GM23338 (cell line): ENCODE measurements at regions not wholly inside any gene's neighbourhood (a gene's known extent, or its start where the extent isn't known, plus 50 kb on each side); places are given as distances from the start of the nearest gene placed in this dataset.

ENCODE experiments used
- CREB1 ChIP-seq: fragments of 250-450 bp; sonication (Bioruptor Pico); IDR thresholded peaks from 2 replicates; pipeline ENCODE4 v1.5.0; 2020; ENCODE audit warnings: low read depth, mild to moderate bottlenecking, moderate library complexity
- EZH2 ChIP-seq: fragments of 200-600 bp; sonication (generic); IDR thresholded peaks from one replicate; pipeline ENCODE4 v1.8.0; 2017; ENCODE audit warnings: antibody characterized with exemption, mild to moderate bottlenecking, low read depth; ENCODE audit not compliant: unreplicated experiment
- EZH2phosphoT487 ChIP-seq: fragments of 200-600 bp; sonication (generic); IDR thresholded peaks from one replicate; pipeline ENCODE4 v1.8.1; 2018; ENCODE audit warnings: antibody characterized with exemption; ENCODE audit not compliant: unreplicated experiment
- JUNB ChIP-seq: IDR thresholded peaks from one replicate; pipeline ENCODE4 v1.6.1; 2016; ENCODE audit warnings: antibody characterized with exemption; ENCODE audit not compliant: unreplicated experiment
- NANOG ChIP-seq: IDR thresholded peaks from 2 replicates; pipeline ENCODE4 v1.6.1; 2016; ENCODE audit warnings: antibody characterized with exemption, borderline replicate concordance
- POLR2AphosphoS5 ChIP-seq: IDR thresholded peaks from 2 replicates; pipeline ENCODE4 v1.6.1; 2016; ENCODE audit warnings: antibody characterized with exemption, low read depth
- STAT1 ChIP-seq: IDR thresholded peaks from one replicate; pipeline ENCODE4 v1.6.1; 2016; ENCODE audit warnings: antibody characterized with exemption; ENCODE audit not compliant: unreplicated experiment
- ZNF114 ChIP-seq: fragments of 250-450 bp; sonication (Bioruptor Pico); IDR thresholded peaks from 2 replicates; pipeline ENCODE4 v1.5.0; 2020; ENCODE audit warnings: mild to moderate bottlenecking, moderate library complexity
- TF ChIP-seq, protein P1 (sequence below), 2 experiments: fragments of 200-600 bp in 1 of 2; sonication (generic) in 1 of 2; conservative IDR thresholded peaks; 2 replicates each; pipeline versions ENCODE4 v1.5.1 to v1.6.1; 2016 to 2017; ENCODE audit warnings: antibody characterized with exemption in 2 of 2, low read depth in 2 of 2, mild to moderate bottlenecking in 2 of 2, moderate library complexity in 1 of 2
- TF ChIP-seq, protein P2 (sequence below): IDR thresholded peaks from one replicate; pipeline ENCODE4 v1.6.1; 2018; ENCODE audit warnings: antibody characterized with exemption; ENCODE audit not compliant: unreplicated experiment
- TF ChIP-seq, protein P3 (sequence below): fragments of 250-450 bp; sonication (Bioruptor Pico); IDR thresholded peaks from 2 replicates; pipeline ENCODE4 v1.5.0; 2020; ENCODE audit warnings: mild to moderate bottlenecking, moderate library complexity
- TF ChIP-seq, protein P4 (sequence below): IDR thresholded peaks from 2 replicates; pipeline ENCODE4 v1.6.1; 2016; ENCODE audit warnings: antibody characterized with exemption

DNA sequence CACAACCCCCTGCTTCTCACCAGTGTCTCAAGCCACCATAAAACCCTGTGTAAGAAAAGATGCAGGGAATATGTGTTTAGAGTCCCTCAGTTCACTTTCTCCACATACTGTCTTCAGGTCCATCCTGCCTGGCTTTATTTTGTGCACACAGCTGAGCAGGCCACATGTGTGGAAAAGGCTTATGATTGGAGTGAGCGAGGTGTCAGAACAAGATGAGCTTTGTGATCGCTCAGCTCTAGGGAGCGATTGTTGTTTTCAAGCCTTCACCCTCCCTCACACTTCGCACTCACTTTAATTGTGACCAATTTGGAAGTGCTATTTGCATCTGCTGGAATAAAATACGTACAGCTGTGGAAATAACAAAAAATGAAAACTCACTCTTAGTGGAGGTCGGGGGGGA, 931.1 kb upstream of the TENM4 start:
- TF ChIP-seq POLR2AphosphoS5 (no peak), EZH2 (no peak), EZH2phosphoT487 (no peak), STAT1 (no peak), JUNB (no peak), ZNF114 (CRISPR knock-in tag) (no peak), CREB1 (CRISPR knock-in tag) (no peak), NANOG (no peak)
- TF ChIP-seq, protein P1, sequence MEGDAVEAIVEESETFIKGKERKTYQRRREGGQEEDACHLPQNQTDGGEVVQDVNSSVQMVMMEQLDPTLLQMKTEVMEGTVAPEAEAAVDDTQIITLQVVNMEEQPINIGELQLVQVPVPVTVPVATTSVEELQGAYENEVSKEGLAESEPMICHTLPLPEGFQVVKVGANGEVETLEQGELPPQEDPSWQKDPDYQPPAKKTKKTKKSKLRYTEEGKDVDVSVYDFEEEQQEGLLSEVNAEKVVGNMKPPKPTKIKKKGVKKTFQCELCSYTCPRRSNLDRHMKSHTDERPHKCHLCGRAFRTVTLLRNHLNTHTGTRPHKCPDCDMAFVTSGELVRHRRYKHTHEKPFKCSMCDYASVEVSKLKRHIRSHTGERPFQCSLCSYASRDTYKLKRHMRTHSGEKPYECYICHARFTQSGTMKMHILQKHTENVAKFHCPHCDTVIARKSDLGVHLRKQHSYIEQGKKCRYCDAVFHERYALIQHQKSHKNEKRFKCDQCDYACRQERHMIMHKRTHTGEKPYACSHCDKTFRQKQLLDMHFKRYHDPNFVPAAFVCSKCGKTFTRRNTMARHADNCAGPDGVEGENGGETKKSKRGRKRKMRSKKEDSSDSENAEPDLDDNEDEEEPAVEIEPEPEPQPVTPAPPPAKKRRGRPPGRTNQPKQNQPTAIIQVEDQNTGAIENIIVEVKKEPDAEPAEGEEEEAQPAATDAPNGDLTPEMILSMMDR (conservative IDR thresholded peaks at IDR 0.05; ENCODE audit: low read depth in 2 of 2) = no peak
- TF ChIP-seq, protein P2, sequence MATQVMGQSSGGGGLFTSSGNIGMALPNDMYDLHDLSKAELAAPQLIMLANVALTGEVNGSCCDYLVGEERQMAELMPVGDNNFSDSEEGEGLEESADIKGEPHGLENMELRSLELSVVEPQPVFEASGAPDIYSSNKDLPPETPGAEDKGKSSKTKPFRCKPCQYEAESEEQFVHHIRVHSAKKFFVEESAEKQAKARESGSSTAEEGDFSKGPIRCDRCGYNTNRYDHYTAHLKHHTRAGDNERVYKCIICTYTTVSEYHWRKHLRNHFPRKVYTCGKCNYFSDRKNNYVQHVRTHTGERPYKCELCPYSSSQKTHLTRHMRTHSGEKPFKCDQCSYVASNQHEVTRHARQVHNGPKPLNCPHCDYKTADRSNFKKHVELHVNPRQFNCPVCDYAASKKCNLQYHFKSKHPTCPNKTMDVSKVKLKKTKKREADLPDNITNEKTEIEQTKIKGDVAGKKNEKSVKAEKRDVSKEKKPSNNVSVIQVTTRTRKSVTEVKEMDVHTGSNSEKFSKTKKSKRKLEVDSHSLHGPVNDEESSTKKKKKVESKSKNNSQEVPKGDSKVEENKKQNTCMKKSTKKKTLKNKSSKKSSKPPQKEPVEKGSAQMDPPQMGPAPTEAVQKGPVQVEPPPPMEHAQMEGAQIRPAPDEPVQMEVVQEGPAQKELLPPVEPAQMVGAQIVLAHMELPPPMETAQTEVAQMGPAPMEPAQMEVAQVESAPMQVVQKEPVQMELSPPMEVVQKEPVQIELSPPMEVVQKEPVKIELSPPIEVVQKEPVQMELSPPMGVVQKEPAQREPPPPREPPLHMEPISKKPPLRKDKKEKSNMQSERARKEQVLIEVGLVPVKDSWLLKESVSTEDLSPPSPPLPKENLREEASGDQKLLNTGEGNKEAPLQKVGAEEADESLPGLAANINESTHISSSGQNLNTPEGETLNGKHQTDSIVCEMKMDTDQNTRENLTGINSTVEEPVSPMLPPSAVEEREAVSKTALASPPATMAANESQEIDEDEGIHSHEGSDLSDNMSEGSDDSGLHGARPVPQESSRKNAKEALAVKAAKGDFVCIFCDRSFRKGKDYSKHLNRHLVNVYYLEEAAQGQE = no peak
- TF ChIP-seq, protein P3, sequence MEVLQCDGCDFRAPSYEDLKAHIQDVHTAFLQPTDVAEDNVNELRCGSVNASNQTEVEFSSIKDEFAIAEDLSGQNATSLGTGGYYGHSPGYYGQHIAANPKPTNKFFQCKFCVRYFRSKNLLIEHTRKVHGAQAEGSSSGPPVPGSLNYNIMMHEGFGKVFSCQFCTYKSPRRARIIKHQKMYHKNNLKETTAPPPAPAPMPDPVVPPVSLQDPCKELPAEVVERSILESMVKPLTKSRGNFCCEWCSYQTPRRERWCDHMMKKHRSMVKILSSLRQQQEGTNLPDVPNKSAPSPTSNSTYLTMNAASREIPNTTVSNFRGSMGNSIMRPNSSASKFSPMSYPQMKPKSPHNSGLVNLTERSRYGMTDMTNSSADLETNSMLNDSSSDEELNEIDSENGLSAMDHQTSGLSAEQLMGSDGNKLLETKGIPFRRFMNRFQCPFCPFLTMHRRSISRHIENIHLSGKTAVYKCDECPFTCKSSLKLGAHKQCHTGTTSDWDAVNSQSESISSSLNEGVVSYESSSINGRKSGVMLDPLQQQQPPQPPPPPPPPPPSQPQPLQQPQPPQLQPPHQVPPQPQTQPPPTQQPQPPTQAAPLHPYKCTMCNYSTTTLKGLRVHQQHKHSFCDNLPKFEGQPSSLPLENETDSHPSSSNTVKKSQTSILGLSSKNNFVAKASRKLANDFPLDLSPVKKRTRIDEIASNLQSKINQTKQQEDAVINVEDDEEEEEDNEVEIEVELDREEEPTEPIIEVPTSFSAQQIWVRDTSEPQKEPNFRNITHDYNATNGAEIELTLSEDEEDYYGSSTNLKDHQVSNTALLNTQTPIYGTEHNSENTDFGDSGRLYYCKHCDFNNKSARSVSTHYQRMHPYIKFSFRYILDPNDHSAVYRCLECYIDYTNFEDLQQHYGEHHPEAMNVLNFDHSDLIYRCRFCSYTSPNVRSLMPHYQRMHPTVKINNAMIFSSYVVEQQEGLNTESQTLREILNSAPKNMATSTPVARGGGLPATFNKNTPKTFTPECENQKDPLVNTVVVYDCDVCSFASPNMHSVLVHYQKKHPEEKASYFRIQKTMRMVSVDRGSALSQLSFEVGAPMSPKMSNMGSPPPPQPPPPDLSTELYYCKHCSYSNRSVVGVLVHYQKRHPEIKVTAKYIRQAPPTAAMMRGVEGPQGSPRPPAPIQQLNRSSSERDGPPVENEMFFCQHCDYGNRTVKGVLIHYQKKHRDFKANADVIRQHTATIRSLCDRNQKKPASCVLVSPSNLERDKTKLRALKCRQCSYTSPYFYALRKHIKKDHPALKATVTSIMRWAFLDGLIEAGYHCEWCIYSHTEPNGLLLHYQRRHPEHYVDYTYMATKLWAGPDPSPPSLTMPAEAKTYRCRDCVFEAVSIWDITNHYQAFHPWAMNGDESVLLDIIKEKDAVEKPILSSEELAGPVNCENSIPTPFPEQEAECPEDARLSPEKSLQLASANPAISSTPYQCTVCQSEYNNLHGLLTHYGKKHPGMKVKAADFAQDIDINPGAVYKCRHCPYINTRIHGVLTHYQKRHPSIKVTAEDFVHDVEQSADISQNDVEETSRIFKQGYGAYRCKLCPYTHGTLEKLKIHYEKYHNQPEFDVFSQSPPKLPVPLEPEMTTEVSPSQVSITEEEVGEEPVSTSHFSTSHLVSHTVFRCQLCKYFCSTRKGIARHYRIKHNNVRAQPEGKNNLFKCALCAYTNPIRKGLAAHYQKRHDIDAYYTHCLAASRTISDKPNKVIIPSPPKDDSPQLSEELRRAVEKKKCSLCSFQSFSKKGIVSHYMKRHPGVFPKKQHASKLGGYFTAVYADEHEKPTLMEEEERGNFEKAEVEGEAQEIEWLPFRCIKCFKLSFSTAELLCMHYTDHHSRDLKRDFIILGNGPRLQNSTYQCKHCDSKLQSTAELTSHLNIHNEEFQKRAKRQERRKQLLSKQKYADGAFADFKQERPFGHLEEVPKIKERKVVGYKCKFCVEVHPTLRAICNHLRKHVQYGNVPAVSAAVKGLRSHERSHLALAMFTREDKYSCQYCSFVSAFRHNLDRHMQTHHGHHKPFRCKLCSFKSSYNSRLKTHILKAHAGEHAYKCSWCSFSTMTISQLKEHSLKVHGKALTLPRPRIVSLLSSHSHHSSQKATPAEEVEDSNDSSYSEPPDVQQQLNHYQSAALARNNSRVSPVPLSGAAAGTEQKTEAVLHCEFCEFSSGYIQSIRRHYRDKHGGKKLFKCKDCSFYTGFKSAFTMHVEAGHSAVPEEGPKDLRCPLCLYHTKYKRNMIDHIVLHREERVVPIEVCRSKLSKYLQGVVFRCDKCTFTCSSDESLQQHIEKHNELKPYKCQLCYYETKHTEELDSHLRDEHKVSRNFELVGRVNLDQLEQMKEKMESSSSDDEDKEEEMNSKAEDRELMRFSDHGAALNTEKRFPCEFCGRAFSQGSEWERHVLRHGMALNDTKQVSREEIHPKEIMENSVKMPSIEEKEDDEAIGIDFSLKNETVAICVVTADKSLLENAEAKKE = no peak
- TF ChIP-seq, protein P4, sequence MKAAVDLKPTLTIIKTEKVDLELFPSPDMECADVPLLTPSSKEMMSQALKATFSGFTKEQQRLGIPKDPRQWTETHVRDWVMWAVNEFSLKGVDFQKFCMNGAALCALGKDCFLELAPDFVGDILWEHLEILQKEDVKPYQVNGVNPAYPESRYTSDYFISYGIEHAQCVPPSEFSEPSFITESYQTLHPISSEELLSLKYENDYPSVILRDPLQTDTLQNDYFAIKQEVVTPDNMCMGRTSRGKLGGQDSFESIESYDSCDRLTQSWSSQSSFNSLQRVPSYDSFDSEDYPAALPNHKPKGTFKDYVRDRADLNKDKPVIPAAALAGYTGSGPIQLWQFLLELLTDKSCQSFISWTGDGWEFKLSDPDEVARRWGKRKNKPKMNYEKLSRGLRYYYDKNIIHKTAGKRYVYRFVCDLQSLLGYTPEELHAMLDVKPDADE = no peak
